HG03378 (cell line): ENCODE measurements at regions not wholly inside any gene's neighbourhood (a gene's known extent, or its start where the extent isn't known, plus 50 kb on each side); places are given as distances from the start of the nearest gene placed in this dataset.
"Not testable (repeated sequence)": the region's sequence is repeated elsewhere in the genome, so short reads cannot be mapped to it uniquely, and the experiment has no call there.

ENCODE experiments used
- ATAC-seq: cut with Tn5 transposase; IDR thresholded peaks from one replicate; pipeline ENCODE4 v1.9.1; 2021; ENCODE audit warnings: mild to moderate bottlenecking, moderate library complexity; ENCODE audit not compliant: unreplicated experiment

- no peak for ATAC-seq
Observed at GRCh38 chr7:52782348-52782747, 253.1 kb upstream of the POM121L12 start.

- ATAC-seq, result no peak
Observed at GRCh38 chr7:52781250-52781649, 254.2 kb upstream of the POM121L12 start.

- no peak for ATAC-seq
Observed at GRCh38 chr7:52779004-52779403, 256.4 kb upstream of the POM121L12 start.

- ATAC-seq, result no peak
Observed at GRCh38 chr7:52777051-52777822, 258.2 kb upstream of the POM121L12 start.

- ATAC-seq, result no peak
Observed at GRCh38 chr7:52775876-52776275, 259.6 kb upstream of the POM121L12 start.

- ATAC-seq, result no peak
Observed at GRCh38 chr7:52771177-52771576, 264.3 kb upstream of the POM121L12 start.

GRCh38 chr7:52764492-52765169, 270.8 kb upstream of the POM121L12 start:
- ATAC-seq, result no peak

- no peak for ATAC-seq
Observed at GRCh38 chr7:52758356-52758755, 277.1 kb upstream of the POM121L12 start.

- no peak for ATAC-seq
Observed at GRCh38 chr7:52753855-52754254, 281.6 kb upstream of the POM121L12 start.

GRCh38 chr7:52752891-52753290, 282.5 kb upstream of the POM121L12 start:
- ATAC-seq, result no peak

- ATAC-seq, result no peak
Observed at GRCh38 chr7:52749880-52750279, 285.6 kb upstream of the POM121L12 start.

GRCh38 chr7:52747817-52748216, 287.6 kb upstream of the POM121L12 start:
- no peak for ATAC-seq

- no peak for ATAC-seq
Observed at GRCh38 chr7:52741670-52742290, 293.7 kb upstream of the POM121L12 start.

GRCh38 chr7:52735656-52736055, 299.8 kb upstream of the POM121L12 start:
- no peak for ATAC-seq

- ATAC-seq, result not testable (repeated sequence)
Observed at GRCh38 chr7:52728683-52729082, 306.8 kb upstream of the POM121L12 start.

GRCh38 chr7:52727632-52728031, 307.8 kb upstream of the POM121L12 start:
- no peak for ATAC-seq

- no peak for ATAC-seq
Observed at GRCh38 chr7:52726986-52727385, 308.4 kb upstream of the POM121L12 start.

GRCh38 chr7:52726493-52726892, 308.9 kb upstream of the POM121L12 start:
- ATAC-seq, result no peak

- ATAC-seq, result no peak
Observed at GRCh38 chr7:52723606-52724005, 311.8 kb upstream of the POM121L12 start.

- no peak for ATAC-seq
Observed at GRCh38 chr7:52720856-52721255, 314.6 kb upstream of the POM121L12 start.

- no peak for ATAC-seq
Observed at GRCh38 chr7:52719677-52720076, 315.8 kb upstream of the POM121L12 start.

GRCh38 chr7:52715701-52716100, 319.7 kb upstream of the POM121L12 start:
- ATAC-seq, result no peak
